NB4 (cell line): ENCODE measurements at regions not wholly inside any gene's neighbourhood (a gene's known extent, or its start where the extent isn't known, plus 50 kb on each side); places are given as distances from the start of the nearest gene placed in this dataset.

Source experiments
- MYC ChIP-seq: IDR thresholded peaks from 2 replicates; pipeline ENCODE4 v1.6.1; 2011; ENCODE audit warnings: low read depth, low read length
- POLR2A ChIP-seq: IDR thresholded peaks from 2 replicates; pipeline ENCODE4 v1.6.1; 2011; ENCODE audit warnings: mild to moderate bottlenecking; ENCODE audit not compliant: insufficient read length; ENCODE audit errors: extremely low read depth
- TF ChIP-seq, protein P1 (sequence below): IDR thresholded peaks from one replicate; pipeline ENCODE4 v1.5.1; 2012; ENCODE audit warnings: low read depth, low read length
- TF ChIP-seq, protein P2 (sequence below): IDR thresholded peaks from 2 replicates; pipeline ENCODE4 v1.6.1; 2011; ENCODE audit warnings: low read depth, low read length

DNA sequence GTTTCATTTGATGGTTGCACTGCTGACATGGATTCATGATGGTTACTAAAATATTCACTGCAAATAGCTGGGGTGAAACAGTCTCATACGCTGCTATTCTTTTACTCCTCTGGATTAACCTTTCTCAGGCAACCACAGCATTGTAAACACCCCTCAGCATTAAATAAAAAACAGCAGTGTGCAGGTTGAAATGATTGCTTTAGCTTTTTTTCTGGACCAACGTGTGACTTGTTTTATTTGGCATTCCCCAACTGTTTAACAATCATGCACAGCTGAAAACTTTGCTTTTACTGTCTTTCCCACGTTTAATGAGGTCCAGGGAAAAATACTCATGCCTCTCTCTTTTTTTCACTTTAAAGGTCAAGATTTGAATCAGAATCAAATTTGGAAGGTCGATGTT lies 490.8 kb downstream of the RAPGEF2 start:
- TF ChIP-seq, protein P1, sequence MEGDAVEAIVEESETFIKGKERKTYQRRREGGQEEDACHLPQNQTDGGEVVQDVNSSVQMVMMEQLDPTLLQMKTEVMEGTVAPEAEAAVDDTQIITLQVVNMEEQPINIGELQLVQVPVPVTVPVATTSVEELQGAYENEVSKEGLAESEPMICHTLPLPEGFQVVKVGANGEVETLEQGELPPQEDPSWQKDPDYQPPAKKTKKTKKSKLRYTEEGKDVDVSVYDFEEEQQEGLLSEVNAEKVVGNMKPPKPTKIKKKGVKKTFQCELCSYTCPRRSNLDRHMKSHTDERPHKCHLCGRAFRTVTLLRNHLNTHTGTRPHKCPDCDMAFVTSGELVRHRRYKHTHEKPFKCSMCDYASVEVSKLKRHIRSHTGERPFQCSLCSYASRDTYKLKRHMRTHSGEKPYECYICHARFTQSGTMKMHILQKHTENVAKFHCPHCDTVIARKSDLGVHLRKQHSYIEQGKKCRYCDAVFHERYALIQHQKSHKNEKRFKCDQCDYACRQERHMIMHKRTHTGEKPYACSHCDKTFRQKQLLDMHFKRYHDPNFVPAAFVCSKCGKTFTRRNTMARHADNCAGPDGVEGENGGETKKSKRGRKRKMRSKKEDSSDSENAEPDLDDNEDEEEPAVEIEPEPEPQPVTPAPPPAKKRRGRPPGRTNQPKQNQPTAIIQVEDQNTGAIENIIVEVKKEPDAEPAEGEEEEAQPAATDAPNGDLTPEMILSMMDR, result no peak
- TF ChIP-seq POLR2A (no peak), MYC (no peak)
- TF ChIP-seq, protein P2, sequence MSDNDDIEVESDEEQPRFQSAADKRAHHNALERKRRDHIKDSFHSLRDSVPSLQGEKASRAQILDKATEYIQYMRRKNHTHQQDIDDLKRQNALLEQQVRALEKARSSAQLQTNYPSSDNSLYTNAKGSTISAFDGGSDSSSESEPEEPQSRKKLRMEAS, result no peak
